Lower leg skin (tissue), 3 donors: ENCODE measurements at regions not wholly inside any gene's neighbourhood (a gene's known extent, or its start where the extent isn't known, plus 50 kb on each side); places are given as distances from the start of the nearest gene placed in this dataset.
"Not testable (repeated sequence)": the region's sequence is repeated elsewhere in the genome, so short reads cannot be mapped to it uniquely, and the experiment has no call there.

Source experiments
- CTCF ChIP-seq, 3 donors: fragments of 450-650 bp; IDR thresholded peaks; one replicate each; pipeline ENCODE4 v1.5.1; 2016; ENCODE audit warnings: antibody characterized with exemption in 3 of 3, mild to moderate bottlenecking in 3 of 3, moderate library complexity in 2 of 3
- POLR2A ChIP-seq, 2 donors: fragments of 450-650 bp; IDR thresholded peaks; one replicate each; pipeline ENCODE4 v1.6.1; 2016 to 2017; ENCODE audit warnings: antibody characterized with exemption in 2 of 2, mild to moderate bottlenecking in 1 of 2, moderate library complexity in 1 of 2

DNA sequence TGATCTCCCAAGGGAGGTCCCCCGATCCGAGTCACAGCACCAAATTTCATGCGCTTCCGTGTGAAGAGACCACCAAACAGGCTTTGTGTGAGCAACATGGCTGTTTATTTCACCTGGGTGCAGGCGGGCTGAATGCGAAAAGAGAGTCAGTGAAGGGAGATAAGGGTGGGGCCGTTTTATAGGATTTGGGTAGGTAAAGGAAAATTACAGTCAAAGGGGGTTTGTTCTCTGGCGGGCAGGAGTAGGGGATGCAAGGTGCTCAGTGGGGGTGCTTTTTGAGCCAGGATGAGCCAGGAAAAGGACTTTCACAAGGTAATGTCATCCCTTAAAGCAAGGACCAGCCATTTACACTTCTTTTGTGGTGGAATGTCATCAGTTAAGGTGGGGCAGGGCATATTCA is 309.2 kb upstream of the PAPPA start:
- TF ChIP-seq CTCF, POLR2A (IDR thresholded peaks at IDR 0.05): not testable (repeated sequence)
